ENCODE measurements at regions not wholly inside any gene's neighbourhood (a gene's known extent, or its start where the extent isn't known, plus 50 kb on each side); places are given as distances from the start of the nearest gene placed in this dataset.

- TF ChIP-seq SPI1 (IDR thresholded peaks at IDR 0.05; ENCODE audit: low read depth, low read length): no peak
- no peak for TF ChIP-seq POLR2AphosphoS5 (IDR thresholded peaks at IDR 0.05; ENCODE audit: low read depth, low read length)
Observed at GRCh38 chr20:40427026-40427425, 262.0 kb downstream of the MAFB start.

All from GM12891 (cell line).